ENCODE measurements at regions not wholly inside any gene's neighbourhood (a gene's known extent, or its start where the extent isn't known, plus 50 kb on each side); places are given as distances from the start of the nearest gene placed in this dataset.

DNA sequence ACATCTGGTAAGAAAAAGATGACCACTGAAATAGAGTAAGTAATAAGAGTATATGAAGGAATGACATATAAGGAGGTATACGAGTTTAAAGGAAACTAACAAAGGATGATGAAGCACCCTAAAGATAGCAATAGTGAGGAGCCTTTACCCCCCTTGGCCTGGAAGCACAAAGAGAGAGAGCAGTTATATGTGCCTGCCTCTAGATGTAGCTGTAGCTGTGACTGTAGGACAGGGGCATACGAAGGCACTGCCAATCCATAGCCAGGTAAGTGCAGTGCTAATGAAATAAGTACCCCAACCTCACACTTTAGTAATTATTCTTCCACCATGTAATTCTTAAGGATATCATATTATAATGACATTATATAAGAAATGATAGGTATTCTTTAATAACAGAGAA lies 90.1 kb upstream of the FKBP1C start:
- no peak for DNase-seq (ENCODE audit: low read depth)
- TF ChIP-seq, protein P1, sequence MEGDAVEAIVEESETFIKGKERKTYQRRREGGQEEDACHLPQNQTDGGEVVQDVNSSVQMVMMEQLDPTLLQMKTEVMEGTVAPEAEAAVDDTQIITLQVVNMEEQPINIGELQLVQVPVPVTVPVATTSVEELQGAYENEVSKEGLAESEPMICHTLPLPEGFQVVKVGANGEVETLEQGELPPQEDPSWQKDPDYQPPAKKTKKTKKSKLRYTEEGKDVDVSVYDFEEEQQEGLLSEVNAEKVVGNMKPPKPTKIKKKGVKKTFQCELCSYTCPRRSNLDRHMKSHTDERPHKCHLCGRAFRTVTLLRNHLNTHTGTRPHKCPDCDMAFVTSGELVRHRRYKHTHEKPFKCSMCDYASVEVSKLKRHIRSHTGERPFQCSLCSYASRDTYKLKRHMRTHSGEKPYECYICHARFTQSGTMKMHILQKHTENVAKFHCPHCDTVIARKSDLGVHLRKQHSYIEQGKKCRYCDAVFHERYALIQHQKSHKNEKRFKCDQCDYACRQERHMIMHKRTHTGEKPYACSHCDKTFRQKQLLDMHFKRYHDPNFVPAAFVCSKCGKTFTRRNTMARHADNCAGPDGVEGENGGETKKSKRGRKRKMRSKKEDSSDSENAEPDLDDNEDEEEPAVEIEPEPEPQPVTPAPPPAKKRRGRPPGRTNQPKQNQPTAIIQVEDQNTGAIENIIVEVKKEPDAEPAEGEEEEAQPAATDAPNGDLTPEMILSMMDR (conservative IDR thresholded peaks at IDR 0.05; ENCODE audit: low read depth, low read length) = no peak
- H3K4me3 ChIP-seq (ENCODE audit: low read depth, low read length) = no peak overlapping the region

DNA sequence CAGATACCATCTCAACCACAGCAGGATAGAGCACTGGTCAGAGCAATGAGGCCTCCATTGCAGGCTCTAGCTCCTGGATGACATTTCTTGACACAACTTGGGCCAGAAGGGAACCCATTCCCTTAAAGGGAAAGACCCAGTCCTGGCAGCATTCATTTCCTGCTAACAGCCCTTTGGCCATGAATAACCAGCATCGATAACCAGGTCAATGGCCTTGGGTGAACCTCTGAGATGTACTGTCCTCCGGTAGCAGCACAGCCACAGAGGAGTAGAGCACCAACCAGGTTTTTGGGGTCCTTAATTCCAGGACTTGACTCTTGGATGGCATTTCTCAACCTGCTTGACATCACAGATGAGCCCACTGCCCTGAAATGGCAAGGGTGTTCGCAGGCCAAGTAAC lies 71.2 kb upstream of the FKBP1C start:
- TF ChIP-seq, protein P1 (conservative IDR thresholded peaks at IDR 0.05; ENCODE audit: low read depth, low read length) = no peak
- DNase-seq (ENCODE audit: low read depth) = no peak
- H3K4me3 ChIP-seq (ENCODE audit: low read depth, low read length) = no peak overlapping the region

DNA sequence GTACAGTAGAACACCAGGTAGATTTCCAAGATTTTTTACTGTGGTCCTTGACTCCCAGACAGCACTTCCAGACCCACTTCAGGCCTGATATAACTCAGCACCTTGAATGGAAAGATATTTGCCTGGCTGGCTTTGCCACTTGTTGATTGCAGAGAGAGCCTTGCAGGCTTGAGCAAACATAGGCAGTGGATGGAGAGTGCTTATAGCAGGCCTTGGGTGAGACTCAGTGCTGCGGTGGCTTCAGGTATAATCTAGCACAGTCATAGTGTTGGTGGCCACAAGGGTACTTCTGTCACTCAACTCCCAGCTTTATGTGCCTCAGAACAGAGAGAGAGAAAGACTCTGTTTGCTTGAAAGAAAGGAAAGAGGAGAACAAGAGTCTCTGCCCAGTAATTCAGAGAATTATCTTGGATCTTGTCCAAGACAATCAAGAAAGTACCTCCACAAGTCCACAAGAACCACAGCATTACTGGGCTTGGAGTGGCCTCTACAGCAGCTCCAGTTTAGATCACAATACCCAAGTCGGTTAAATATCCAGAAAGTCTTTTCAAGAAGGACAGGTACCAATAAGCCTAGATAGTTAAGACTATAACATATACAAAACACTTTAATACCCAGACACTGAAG lies 70.5 kb upstream of the FKBP1C start:
- no peak for DNase-seq (ENCODE audit: low read depth)
- TF ChIP-seq, protein P1 (conservative IDR thresholded peaks at IDR 0.05; ENCODE audit: low read depth, low read length) = no peak
- H3K4me3 ChIP-seq (ENCODE audit: low read depth, low read length) = no peak overlapping the region

DNA sequence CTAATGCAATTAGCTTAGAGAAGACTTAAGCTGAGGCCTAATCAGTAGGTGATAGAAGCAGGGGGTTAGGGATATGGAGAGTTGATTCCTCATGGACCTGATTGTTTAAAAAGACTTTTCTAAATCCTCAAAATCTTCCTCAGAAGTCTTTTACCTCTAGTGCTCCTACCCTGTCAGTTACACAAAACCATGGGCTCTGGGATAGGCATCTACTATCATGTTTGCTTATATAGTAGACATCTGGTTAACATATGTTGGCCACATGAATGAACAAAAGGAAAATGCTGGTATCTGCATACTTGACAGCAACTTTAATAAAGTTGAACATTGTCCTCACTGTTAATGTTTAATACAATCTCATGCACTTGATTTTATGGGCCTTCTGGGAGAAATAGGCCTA lies 61.5 kb upstream of the FKBP1C start:
- no peak overlapping the region for H3K4me3 ChIP-seq (ENCODE audit: low read depth, low read length)
- DNase-seq (ENCODE audit: low read depth) = no peak
- TF ChIP-seq, protein P1 (conservative IDR thresholded peaks at IDR 0.05; ENCODE audit: low read depth, low read length) = no peak

DNA sequence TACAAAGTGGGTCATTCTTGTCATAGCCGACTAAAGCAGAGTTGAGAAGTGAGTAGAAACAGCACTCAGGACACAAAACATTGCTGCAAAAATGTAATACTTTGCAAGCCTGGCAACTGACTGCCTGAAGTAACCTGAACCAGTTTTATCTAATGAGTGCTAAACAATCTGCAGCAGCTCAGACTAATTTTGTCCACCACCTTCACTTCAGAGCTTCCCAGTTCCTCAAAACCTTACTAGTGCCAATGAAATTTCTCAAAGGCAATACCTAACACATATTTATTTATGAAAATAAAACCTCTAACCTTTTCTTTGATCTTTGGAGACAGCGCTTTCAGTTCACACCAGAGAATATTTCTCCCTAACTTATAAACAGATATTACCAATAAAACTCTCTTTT lies 56.7 kb upstream of the FKBP1C start:
- H3K4me3 ChIP-seq (ENCODE audit: low read depth, low read length) = no peak overlapping the region
- TF ChIP-seq, protein P1 (conservative IDR thresholded peaks at IDR 0.05; ENCODE audit: low read depth, low read length) = no peak
- DNase-seq (ENCODE audit: low read depth) = no peak
